Stimulated activated CD8-positive, alpha-beta memory T cell treated with anti-CD3 and anti-CD28 coated beads, Interleukin-7, amount 100 ng/mL, for 24 hours (primary cell): ENCODE measurements at regions not wholly inside any gene's neighbourhood (a gene's known extent, or its start where the extent isn't known, plus 50 kb on each side); places are given as distances from the start of the nearest gene placed in this dataset.
"Not testable (repeated sequence)": the region's sequence is repeated elsewhere in the genome, so short reads cannot be mapped to it uniquely, and the experiment has no call there.

Source experiments
- DNase-seq: peaks from one replicate; pipeline ENCODE4 v3.0.0-alpha.2; 2020; ENCODE audit warnings: low read depth

DNA sequence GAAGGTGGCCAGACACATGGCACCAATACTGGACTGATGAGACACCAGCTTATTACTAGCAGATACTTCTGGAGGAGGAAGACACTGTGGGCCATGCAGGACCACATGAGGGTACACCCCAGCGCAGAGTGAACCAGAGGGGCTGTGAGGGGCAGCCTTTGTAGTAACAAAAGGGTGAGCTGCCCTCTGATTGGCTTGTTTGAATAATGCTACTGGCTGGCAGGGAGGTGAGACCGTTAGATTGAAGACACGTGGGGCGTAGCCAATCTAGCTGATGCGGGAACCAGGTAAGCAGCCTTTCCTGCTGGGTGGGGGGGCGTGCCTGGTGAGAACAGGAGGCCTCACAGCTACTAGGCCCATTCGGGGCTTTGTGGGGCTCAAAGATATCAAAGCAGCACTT, 102.8 kb upstream of the SEC14L1 start:
- no peak for DNase-seq

DNA sequence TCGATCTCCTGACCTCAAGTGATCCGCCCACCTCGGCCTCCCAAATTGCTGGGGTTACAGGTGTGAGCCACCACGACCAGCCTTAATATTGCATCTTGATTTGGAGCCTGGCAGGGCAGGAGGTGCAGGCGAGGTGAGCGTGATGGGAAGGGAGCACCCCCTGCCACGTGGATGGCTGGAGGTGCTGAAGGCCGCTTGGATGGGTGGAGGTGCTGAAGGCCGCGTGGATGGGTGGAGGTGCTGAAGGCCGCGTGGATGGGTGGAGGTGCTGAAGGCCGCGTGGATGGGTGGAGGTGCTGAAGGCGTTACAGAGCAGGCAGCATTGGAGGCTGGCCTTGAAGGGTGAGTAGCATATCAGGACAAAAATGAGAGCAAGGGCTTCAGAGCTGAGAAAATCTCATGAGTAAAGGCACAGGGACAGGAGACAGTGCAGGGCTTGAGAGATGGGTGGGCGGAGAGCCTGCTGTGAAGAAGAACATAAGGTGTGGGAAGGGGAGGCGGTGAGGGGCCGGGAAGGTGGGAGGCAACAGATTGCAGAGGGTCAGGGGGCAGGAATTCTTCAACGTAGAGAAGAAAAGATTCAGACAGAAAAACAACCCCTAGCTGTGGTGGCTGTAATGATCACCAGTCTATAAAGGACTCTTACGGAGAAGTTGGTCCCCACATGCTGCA, 101.7 kb upstream of the SEC14L1 start:
- DNase-seq, result no peak

DNA sequence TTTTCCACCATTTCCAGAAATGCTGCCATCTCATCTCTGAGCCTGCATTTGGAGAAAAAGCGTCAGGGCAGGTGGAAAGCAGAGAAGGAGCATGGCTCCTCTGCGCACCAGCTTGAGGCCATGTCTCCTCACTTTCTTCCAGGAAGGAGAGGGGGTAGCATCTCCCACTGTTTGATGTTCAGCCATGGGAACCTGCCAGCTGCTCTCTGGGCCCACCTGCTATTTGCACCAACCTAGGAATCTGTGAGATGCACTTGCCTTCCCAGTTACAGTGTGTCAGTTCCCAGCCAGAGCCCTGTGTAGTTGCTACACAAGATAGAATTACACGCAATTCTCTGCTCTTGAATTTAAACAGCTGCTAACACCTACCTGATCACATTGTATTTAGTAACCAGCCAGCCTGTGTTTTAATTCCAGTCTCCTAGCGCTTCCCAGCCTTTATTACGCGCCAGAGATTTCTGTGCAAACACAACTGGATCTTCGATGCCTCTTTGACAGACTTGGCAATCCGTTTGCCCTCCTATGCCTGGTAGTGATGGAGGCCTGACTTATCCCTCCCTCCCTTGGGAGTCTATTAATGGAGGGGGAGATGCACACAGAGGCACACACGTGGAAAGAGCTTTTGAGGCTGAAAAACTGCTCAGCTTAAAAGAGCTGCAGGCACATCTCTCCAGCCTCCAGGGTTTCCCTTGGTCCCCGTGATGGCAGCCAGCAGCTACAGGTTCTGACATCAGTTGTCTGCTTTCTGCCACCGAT, 98.1 kb upstream of the SEC14L1 start:
- no peak for DNase-seq

DNA sequence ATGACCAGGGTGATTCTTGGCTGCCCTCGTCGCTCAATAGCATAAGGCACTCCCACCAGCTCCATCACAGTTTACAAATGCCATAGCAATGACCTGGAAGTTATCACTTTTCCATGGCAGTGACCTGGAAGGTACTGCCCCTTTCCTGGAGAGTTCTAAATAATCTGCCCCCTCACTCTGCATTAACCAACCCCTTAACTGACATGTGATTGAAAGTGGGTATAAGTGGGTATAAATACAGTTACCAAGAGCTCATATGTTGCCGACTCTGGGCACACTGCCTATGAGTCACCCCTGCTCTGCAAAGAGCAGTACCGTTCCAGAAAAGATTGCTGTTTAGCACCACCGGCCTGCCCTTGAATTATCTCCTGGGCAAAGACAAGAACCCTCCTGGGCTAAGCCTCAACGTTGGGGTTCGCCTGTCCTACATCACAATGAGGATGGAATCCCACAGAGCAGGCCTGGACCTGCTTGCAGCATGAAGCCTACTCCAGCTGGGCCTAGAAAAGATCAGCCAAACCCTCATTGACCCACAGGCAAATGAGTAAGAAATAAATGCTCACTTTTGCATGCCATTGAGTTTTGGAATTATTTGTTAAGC, 95.2 kb upstream of the SEC14L1 start:
- DNase-seq, result no peak

DNA sequence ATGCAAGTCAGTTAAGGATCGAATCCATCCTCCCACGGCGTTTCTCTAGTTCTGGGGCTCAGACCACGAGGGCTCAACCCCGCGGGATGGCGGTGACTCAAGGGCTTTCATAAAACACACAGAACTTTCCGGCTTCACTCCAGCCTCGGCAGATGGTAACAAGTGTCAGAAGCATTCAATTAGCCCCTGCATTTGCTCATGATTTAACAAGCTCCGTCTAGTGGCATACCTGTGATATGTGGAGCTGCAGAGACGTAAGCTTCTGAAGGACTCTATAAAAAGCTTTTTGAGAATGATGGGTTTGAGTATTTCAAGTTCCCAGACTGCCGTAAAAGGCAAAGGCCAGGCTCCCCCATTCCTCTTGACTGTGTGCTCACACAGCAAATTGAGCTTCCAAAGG, 91.3 kb upstream of the SEC14L1 start:
- no peak for DNase-seq

DNA sequence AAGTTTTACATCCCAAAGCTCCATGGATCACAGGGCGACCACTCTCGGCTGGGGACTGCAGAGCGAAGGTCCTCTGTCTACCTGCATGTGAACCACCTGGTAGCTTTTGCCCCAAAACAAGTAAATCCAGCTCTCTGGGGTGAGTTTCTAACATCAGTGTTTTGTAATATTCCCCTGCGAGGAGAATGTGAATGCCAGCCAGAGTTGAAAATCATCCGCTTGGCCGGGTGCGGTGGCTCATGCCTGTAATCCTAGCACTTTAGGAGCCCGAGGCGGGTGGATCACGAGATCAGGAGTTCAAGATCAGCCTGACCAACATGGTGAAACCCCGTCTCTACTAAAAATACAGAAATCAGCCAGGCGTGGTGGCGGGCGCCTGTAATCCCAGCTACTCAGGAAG, 89.9 kb upstream of the SEC14L1 start:
- DNase-seq, result not testable (repeated sequence)

DNA sequence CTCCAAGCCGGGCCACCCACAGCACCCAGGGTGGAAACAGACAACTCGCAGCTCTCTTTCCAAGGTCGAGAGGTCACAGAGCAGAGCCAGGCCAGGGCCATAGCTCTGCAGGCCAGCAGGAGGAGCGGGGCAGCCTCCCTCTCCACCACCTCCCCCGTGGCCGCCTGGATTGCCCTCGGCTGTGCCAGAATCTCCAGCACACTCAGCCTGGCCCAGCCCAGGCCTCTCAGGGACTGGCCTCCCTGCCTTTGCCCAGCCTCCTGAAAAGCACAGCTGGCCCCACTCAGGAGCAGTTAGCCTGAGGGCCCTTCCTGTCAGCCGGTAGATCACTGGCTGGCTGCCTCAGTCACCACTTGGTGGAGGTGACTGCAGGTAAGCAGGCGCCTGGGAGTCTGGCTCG, 85.8 kb upstream of the SEC14L1 start:
- DNase-seq, result no peak

DNA sequence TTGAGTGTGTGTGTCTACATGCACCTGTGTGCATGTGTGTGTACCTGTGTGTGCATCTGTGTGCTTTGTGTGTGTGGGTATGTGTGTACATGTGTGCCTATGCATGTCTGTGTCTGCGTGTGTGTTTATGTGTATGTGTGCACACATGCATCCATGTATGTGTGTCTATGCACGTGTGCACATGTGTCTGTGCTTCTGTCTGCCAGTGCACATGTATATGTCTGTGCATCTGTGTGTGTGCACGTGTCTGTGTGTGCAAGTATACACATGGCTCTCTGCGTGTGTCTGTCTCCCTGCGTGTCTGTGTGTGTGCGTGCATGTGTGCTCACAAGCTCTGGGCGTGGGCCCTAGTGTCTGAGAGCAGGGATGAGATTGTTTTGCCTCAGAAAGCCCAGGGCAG, 85.3 kb upstream of the SEC14L1 start:
- no peak for DNase-seq

DNA sequence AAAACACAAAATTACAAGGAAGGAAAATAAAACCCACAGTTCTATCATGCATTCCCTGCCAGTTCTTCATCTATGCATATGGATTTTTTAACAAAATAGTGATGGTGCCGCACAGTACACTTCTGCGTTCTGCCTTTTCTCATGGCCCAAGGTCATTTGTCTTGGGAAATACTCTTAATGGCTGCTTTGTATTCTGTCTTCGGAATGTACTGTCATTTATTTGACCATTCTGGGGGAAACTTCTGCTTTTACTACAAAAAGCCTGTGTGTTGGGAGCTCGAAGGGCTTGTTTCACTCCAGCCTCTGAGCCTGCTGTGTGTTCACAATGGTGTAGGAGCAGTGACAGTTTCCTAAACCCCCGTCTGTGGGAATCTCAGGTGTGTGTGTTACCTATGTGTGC, 82.8 kb upstream of the SEC14L1 start:
- no peak for DNase-seq

DNA sequence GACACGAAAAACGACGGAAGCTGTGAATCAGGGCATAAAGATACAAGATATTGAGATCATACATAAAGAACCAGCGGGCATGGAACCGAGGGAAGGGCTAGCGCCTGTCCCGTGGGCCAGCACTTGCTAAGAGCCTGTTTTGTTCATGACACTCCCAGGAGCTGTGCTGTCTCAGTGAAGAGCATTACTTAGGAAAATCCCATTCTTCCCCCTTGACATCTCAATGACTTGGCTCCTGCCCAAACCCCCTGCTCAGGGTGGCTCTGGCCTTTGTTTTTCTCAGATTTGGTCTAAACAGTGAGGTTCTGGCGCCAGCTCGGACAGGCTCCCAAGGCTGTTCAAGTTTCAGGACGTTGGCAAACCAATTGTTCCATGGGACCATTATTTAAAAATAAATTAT, 79.1 kb upstream of the SEC14L1 start:
- no peak for DNase-seq

DNA sequence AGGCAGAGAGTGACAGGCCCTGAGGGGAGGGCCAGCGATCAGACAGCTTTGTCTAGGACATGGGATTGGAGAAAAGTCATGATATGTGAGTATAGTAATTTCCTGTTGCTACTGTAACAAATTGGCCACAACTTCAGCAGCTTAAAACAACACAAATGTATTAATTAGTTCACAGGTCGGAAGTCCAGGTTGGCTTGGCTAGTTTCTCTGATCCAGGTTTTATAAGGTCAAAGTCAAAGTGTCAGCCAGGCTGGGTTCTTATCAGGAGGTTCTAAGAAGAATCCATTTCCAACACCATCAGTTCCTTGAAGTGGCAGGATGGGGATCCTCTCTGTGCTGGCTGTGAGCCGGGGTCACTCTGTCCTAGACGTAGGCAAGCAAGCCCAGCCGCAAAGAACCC, 76.2 kb upstream of the SEC14L1 start:
- no peak for DNase-seq

DNA sequence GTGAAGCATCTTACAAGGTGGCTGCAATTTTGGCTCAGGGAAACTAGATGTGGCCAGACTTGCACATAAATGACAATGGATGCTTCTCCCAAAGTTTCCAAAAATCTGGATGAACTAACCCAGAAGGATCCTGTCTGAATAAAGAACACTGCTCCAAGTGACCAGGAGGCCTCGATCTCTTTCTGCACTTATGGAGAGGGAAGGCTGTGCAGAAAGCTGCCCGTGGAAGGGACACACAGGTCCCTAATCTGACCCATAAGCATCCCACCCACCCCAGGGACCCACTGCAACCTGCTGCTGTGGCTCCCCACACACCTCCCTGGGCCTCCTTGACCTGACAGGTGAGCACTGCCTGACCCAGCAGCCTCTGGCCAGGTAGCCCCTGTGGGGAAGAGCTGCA, 74.6 kb upstream of the SEC14L1 start:
- DNase-seq, result no peak

DNA sequence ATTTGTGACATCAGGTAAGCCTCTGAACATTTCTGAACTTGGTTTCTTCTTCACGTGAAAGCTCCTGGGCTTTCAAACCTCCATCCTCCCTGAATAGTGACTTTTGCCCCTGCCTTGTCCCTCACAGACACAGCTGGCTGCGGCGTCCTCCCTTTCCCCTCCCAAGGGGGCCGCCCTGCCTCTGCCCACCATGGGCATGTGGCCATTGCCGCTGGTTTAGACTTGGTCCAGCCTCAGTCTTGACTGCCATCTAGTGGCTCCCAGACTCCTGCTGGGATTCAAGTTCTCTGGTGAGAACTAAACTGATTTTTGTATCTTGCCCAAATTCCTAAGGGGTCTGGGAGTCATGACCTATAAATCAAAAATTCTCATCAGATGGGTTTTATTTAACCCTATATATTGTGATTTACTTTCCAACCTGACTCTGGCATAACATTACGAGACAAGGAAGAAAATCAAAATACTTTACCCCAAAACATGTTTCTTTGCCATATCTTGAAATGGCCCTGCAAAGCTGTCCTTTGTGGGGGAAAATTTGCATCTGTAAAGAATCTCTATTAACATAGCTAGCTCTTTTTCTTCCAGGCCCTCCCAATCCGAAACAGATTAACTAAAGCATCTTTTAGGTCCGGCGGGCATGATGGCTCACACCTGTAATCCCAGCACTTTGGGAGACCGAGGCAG, 73.9 kb upstream of the SEC14L1 start:
- DNase-seq, result not testable (repeated sequence)

DNA sequence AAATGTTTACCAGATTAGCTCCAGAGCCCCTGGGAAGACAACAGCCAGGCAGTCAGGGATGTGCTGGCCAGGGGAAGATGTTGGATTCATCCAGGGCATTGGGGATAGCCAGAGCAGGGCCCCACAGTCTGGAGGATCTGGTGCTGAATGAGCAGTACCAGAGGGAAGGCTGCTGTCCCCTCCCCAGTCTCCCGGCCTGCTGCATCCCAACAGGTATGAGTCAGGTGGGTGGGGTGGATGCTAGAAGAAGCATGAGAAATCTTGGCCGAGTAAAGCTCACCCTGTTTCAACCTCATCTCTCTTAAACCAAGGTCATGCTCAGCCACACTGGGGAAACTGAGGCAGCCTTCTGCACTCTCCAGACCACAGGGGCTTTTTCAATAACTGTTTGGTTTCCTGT, 71.9 kb upstream of the SEC14L1 start:
- no peak for DNase-seq

DNA sequence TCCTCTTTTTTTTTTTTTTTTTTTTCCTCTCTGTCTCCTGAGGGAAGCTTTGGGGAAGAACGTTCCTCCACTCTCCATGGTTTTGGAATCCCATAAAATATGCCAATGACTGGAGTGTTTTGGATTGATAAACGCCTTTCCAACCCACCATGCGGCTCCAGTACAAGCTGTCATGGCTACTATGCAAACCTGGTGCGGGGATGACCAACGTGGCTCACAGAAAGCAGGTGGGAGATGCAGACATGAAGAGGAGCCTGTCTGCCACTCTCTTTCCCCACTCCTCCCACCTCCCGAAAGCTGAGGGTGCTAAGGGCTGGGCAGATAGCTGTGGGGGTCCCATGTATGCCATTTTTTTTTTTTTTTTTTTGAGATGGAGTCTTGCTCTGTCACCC, 69.9 kb upstream of the SEC14L1 start:
- DNase-seq, result no peak

DNA sequence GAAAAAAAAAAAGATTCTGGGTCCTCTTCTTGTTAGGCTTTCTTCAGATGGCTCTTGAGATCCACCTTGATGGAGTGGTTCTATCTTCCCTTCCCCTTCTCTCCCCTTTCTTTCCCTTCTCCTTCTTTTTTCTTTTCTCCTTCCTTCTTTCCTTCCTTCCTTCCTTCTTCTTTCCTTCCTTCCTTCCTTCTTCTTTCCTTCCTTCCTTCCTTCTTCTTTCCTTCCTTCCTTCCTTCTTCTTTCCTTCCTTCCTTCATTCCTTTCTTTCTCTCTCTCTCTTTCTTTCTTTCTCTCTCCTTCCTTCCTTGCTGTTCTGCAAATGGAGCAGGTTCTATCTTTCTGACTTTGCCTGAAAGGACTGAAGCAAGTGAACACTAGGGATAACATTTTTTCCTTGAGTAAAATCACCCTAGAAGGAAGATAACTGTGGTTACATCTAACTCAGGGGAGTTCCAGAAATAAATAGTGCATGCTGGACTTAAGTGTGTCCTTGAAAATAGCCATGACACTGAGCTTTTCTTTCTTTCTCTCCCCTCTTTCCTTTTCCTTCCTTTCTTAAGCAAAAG, 68.8 kb upstream of the SEC14L1 start:
- no peak for DNase-seq

DNA sequence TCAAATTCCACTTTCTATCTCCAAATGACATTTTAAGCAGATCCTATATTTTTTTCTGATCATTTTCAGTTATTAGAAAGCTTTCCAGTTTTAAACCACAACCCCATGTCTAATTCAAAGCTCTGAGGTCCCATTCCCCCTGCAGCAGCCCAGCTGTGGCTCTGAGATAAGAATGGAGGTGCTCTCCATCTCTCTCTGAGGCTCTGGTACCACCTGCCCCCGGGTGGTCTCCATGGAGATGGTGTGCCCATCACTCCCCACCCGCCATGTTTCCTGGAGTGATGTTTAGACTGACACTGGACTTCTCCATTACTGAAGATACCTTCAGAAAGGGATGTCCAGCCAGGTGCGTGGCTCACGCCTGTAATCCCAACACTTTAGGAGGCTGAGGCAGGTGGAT, 68.1 kb upstream of the SEC14L1 start:
- DNase-seq, result no peak

DNA sequence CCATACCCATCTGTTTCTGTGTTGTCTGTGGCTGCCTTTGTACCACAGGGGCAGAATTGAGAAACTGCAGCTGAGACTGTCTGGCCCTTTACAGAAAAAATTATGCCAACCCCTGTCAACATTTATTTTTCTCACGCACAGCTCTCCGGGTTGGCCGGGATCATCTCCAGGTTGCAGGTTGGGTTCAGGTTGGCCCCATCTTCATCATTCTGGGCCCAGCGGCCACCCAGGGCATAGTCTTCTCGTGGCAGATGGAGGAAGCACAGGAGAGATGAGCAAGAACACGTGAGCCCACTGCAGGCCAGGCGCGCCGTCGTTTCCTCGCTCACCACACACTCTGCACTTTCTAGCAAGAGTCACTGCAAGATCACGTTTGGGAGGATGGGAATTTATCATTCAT, 66.1 kb upstream of the SEC14L1 start:
- no peak for DNase-seq

DNA sequence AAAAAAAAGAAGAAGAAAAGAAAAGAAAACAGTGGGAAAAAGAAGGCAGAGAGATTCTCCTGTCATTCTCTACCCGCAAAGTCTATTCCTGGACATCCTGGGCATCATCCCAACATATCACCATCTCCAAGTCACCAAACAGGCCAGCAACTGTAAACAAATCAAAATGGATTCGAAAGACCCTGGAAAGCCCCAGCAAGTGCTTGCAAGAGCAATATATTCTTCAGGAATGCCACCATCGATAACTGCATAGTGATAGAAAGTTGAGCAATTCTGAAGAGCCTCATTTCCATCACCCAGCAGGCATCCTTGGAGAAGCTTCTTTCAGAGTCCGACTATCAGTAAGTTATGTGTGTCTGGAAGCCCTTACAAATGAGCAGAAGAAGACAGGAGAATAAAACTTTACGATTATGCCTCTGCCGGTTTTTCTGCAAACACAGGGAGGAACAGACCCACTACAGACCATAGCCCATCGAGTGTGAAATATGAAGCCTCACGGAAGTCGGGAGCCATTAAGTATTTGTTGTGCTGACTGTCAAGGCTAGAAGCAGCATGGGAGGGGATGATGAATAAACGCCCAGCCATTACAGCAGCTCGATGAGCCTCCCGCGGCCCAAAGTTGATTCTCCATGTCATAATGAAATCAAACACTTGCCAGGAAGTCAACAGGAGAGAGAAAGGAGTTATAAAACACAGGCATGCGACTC, 64.5 kb upstream of the SEC14L1 start:
- no peak for DNase-seq

DNA sequence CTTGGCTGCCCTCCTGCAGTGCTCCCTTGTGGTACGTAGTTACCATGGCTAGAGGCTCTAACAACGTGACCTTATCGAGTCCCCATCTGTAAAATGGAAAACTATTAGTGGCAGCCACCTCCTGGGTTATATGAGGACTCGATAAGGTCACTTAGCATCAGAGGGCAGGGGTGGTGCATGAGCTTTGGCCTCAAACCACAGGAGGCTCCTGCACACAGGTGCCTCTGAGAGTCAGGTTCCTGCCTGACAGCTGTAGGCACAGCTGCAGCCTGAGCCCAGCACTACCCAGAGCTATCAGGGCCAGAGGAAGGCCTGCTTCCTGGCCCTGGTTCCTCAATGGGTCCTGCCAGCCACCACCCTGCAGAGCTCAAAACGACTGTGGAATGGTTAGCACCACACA, 57.2 kb upstream of the SEC14L1 start:
- DNase-seq, result no peak

DNA sequence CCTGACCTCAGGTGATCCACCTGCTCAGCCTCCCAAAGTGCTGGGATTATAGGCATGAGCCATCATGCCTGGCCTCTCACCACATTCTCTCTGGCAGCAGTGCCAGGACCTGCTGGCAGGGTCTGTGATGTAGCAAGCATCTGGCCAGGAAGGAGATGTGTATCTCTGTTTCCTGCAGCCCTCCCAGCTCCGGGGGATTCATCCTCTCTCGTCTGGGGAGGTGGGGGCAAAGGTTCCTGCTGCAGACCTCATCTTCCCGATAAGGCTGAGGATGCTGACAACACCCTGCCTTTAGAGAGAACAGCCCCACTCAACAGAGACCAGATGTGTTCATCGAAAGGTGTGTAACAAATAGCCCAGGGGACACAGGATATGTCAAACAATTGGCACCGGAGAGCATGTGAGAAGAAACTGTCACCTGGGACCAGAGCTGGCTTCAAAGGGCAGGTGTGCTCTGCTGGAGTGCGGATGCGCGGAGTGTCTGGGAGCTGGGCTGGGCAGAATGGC, 54.8 kb upstream of the SEC14L1 start:
- no peak for DNase-seq
